SK-N-SH (cell line): ENCODE measurements at regions not wholly inside any gene's neighbourhood (a gene's known extent, or its start where the extent isn't known, plus 50 kb on each side); places are given as distances from the start of the nearest gene placed in this dataset.

Source experiments
- CTCF ChIP-seq: fragments of 200-600 bp; sonication (generic); IDR thresholded peaks from 2 replicates; pipeline ENCODE4 v1.6.1; 2017; ENCODE audit warnings: antibody characterized with exemption, mild to moderate bottlenecking, moderate library complexity
- FOSL2 ChIP-seq: IDR thresholded peaks from 2 replicates; pipeline ENCODE4 v1.4.0; 2012; ENCODE audit warnings: low read depth, mild to moderate bottlenecking, moderate library complexity, borderline replicate concordance
- PBX3 ChIP-seq: IDR thresholded peaks from 2 replicates; pipeline ENCODE4; 2012
- POLR2AphosphoS5 ChIP-seq: IDR thresholded peaks from 2 replicates; pipeline ENCODE4 v1.6.1; 2012; ENCODE audit warnings: low read depth, low read length
- RFX5 ChIP-seq: IDR thresholded peaks from 2 replicates; pipeline ENCODE4 v1.6.1; 2012; ENCODE audit warnings: mild to moderate bottlenecking, improper control_type of control experiment, low read length
- TAF1 ChIP-seq: IDR thresholded peaks from 2 replicates; pipeline ENCODE4 v1.6.1; 2012; ENCODE audit warnings: low read depth, mild to moderate bottlenecking, low read length, moderate library complexity, borderline replicate concordance
- YY1 ChIP-seq: IDR thresholded peaks from 2 replicates; pipeline ENCODE4 v1.4.0; 2012; ENCODE audit warnings: low read depth, mild to moderate bottlenecking

GRCh38 chr2:220556658-220557057 is 929.2 kb downstream of the SLC4A3 start:
- TF ChIP-seq FOSL2 = no peak
- no peak for TF ChIP-seq CTCF
- no peak for TF ChIP-seq POLR2AphosphoS5
- TF ChIP-seq YY1 = no peak
- no peak for TF ChIP-seq TAF1
- no peak for TF ChIP-seq RFX5
- no peak for TF ChIP-seq PBX3
